Nephron (organoid): ENCODE measurements at regions not wholly inside any gene's neighbourhood (a gene's known extent, or its start where the extent isn't known, plus 50 kb on each side); places are given as distances from the start of the nearest gene placed in this dataset.

Source experiments
- H3K27ac Mint-ChIP-seq, 3 experiments: 2 replicates each; pipeline ENCODE4 v1.8.0; 2020; ENCODE audit warnings: mixed read lengths in 3 of 3, mild to moderate bottlenecking in 2 of 3, moderate library complexity in 1 of 3
- H3K27me3 Mint-ChIP-seq: 2 replicates; pipeline ENCODE4 v1.8.0; 2021; ENCODE audit warnings: low read depth, mild to moderate bottlenecking, moderate library complexity, mixed read lengths
- H3K36me3 Mint-ChIP-seq: 2 replicates; pipeline ENCODE4 v1.8.0; 2020; ENCODE audit warnings: low read depth, mixed read lengths
- H3K4me1 Mint-ChIP-seq: 2 replicates; pipeline ENCODE4 v1.8.0; 2020; ENCODE audit warnings: mixed read lengths
- H3K4me3 Mint-ChIP-seq, 3 experiments: 2 replicates each; pipeline ENCODE4 v1.8.0; 2020; ENCODE audit warnings: mild to moderate bottlenecking in 3 of 3, mixed read lengths in 3 of 3, moderate library complexity in 2 of 3
- H3K9me3 Mint-ChIP-seq: 2 replicates; pipeline ENCODE4 v1.8.0; 2020; ENCODE audit warnings: mixed read lengths
- TF ChIP-seq, protein P1 (sequence below), 3 experiments: fragments of 200-600 bp; sonication (generic); IDR thresholded peaks; one replicate each; pipeline ENCODE4 v1.5.0; 2021; ENCODE audit warnings: antibody characterized with exemption in 3 of 3; ENCODE audit not compliant: unreplicated experiment in 3 of 3

DNA sequence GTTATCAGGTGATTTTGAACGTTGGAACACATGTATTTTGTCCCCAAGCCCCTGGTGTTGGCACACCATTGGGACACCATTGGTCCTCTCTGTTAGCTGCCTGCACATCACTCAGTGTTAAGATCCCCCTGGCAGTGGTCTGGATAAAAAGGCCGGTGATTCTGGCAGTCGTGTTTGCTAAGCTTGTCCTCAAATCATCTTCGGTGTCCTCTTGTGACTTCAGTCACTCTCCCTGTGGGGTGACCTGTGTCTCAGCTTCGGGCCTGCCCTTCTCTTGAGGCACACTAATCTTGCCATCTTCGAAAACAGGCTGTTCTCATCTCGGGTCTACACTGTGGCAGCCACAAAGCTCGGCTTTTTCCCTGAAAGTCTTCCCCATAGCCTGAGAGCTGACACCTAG, 127.1 kb downstream of the ZIC5 start:
- H3K27me3 Mint-ChIP-seq = peaks cover 21% of the 10 kb centered on the region
- no peaks in the 10 kb centered on the region for H3K4me1 Mint-ChIP-seq
- H3K4me3 Mint-ChIP-seq = no peak overlapping the region
- TF ChIP-seq, protein P1, sequence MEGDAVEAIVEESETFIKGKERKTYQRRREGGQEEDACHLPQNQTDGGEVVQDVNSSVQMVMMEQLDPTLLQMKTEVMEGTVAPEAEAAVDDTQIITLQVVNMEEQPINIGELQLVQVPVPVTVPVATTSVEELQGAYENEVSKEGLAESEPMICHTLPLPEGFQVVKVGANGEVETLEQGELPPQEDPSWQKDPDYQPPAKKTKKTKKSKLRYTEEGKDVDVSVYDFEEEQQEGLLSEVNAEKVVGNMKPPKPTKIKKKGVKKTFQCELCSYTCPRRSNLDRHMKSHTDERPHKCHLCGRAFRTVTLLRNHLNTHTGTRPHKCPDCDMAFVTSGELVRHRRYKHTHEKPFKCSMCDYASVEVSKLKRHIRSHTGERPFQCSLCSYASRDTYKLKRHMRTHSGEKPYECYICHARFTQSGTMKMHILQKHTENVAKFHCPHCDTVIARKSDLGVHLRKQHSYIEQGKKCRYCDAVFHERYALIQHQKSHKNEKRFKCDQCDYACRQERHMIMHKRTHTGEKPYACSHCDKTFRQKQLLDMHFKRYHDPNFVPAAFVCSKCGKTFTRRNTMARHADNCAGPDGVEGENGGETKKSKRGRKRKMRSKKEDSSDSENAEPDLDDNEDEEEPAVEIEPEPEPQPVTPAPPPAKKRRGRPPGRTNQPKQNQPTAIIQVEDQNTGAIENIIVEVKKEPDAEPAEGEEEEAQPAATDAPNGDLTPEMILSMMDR (IDR thresholded peaks at IDR 0.05; ENCODE audit: unreplicated experiment in 3 of 3) = no peak
- H3K9me3 Mint-ChIP-seq = no peaks in the 10 kb centered on the region
- H3K27ac Mint-ChIP-seq = no peak overlapping the region
- H3K36me3 Mint-ChIP-seq = no peaks in the 10 kb centered on the region

DNA sequence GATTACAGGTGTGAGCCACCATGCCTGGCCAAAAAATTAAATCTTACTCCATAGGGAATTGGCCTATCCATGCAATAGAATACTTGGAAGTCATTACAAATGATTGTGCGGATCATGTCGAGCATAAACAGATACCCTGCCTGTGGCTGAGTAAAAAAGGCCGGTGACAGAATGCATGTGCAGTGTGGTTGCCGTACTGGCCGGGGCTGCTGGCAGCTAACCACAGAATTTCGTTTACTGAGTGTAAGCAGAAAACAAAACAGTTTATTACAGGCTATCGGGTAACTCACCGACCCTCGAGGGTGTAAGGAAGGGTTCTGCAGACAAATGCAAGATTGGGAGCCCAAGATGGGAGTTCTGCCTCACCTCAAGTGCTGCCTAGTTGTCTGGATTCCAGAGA, 127.7 kb downstream of the ZIC5 start:
- H3K27me3 Mint-ChIP-seq = peaks cover 17% of the 10 kb centered on the region
- H3K4me3 Mint-ChIP-seq = no peak overlapping the region
- no peaks in the 10 kb centered on the region for H3K36me3 Mint-ChIP-seq
- H3K4me1 Mint-ChIP-seq = no peaks in the 10 kb centered on the region
- TF ChIP-seq, protein P1 (IDR thresholded peaks at IDR 0.05; ENCODE audit: unreplicated experiment in 3 of 3) = no peak
- no peak overlapping the region for H3K27ac Mint-ChIP-seq
- H3K9me3 Mint-ChIP-seq = no peaks in the 10 kb centered on the region

DNA sequence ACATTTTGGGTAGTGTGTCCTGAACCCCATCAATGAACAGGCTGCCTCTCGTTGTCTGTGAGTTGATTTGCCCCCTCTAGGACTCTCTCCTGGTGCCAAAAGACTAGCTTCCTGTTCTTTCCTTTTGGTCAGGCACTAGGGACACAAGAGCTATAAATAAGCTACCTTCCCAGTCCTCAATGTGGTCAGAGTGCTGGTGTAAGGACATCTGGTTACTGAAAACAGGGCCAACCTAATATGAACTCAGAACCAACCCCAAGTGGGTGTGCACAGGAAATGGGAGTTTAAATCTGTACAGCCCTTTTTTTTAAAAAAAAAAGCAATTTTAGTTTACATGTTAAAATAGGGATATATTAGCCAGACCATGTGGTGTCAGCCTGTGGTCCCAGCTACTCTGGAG, 129.2 kb downstream of the ZIC5 start:
- peaks cover 6% of the 10 kb centered on the region for H3K27me3 Mint-ChIP-seq
- H3K4me1 Mint-ChIP-seq = no peaks in the 10 kb centered on the region
- no peaks in the 10 kb centered on the region for H3K36me3 Mint-ChIP-seq
- no peak overlapping the region for H3K4me3 Mint-ChIP-seq
- TF ChIP-seq, protein P1 (IDR thresholded peaks at IDR 0.05; ENCODE audit: unreplicated experiment in 3 of 3) = no peak
- H3K9me3 Mint-ChIP-seq = no peaks in the 10 kb centered on the region
- H3K27ac Mint-ChIP-seq = no peak overlapping the region

DNA sequence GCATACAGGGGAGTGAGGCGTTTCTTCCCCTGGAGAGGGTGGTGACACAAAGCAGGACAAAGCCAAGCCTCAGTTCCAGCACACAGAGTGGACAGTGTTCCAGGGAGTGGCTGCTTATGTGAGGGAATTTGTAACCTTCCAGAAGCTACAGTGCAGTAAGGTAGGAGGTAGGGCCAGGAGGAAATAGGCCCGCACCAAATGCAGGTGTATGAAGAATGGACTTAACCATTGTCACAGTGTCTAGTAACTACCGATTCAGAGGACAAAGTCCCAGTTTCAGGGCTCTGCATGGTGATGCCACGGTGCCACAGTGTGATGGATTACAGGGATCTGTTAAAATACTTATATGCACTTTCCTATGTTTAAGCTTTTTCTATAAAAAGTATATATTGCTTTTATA, 135.3 kb downstream of the ZIC5 start:
- Mint-ChIP-seq H3K4me1 (no peaks in the 10 kb centered on the region), H3K36me3 (no peaks in the 10 kb centered on the region), H3K4me3 (no peak overlapping the region), H3K27me3 (no peaks in the 10 kb centered on the region), H3K27ac (no peak overlapping the region), H3K9me3 (no peaks in the 10 kb centered on the region)
- TF ChIP-seq, protein P1 (IDR thresholded peaks at IDR 0.05; ENCODE audit: unreplicated experiment in 3 of 3) = no peak

DNA sequence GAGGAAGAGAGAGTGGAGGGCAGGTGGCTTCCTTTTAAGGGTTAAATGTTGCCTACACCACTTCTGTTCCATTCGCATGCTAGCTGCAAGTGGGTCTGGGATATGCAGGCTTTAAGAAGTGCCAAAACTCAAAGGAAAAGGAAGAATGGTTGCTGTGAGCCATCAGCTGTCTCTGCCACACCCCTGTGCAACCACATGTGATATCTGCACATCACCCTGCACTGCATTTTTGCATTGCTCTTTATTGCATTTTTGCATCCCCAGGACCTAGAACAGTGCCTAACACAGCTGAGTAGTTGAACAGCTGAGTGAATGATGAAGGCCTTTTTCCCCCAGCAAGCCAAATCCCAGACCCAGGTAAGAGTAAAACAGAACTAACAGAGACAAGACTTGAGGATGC, 136.1 kb downstream of the ZIC5 start:
- TF ChIP-seq, protein P1 (IDR thresholded peaks at IDR 0.05; ENCODE audit: unreplicated experiment in 3 of 3) = no peak
- Mint-ChIP-seq H3K9me3 (no peaks in the 10 kb centered on the region), H3K36me3 (no peaks in the 10 kb centered on the region), H3K4me1 (no peaks in the 10 kb centered on the region), H3K27me3 (no peaks in the 10 kb centered on the region), H3K27ac (no peak overlapping the region), H3K4me3 (no peak overlapping the region)

DNA sequence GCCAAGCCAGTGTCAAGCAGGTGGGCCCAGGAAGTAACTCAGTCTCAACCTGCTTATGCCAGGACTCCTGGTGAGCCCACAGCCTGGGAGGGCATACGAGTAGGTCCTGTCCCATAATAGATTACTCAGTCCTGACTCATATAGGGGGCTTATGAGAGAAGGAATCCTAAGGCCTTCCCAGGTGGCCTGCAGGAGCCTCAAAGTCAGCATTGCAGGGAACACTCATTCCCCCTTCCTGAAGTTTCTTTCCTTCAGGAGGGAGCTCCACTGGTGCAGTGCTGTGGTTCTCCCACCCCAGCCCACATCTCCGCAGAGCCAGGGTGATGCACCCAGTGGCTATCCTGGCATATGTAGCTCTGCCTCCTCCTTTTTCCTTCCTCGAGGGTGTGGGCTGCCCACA, 137.3 kb downstream of the ZIC5 start:
- Mint-ChIP-seq H3K27ac (no peak overlapping the region), H3K9me3 (no peaks in the 10 kb centered on the region), H3K4me3 (no peak overlapping the region), H3K4me1 (no peaks in the 10 kb centered on the region), H3K27me3 (no peaks in the 10 kb centered on the region), H3K36me3 (no peaks in the 10 kb centered on the region)
- TF ChIP-seq, protein P1 (IDR thresholded peaks at IDR 0.05; ENCODE audit: unreplicated experiment in 3 of 3) = no peak
